Upper lobe of right lung (tissue), 1 donor: ENCODE measurements at regions not wholly inside any gene's neighbourhood (a gene's known extent, or its start where the extent isn't known, plus 50 kb on each side); places are given as distances from the start of the nearest gene placed in this dataset.
"Not testable (repeated sequence)": the region's sequence is repeated elsewhere in the genome, so short reads cannot be mapped to it uniquely, and the experiment has no call there.

Experiments used
- ATAC-seq: fragments of 200-7000 bp; cut with Tn5 transposase; one replicate; pipeline ENCODE4 v1.9.1; 2020; ENCODE audit warnings: mild to moderate bottlenecking, moderate library complexity
- DNase-seq: peaks from one replicate; pipeline ENCODE4 v3.0.0-alpha.2; 2020
- H3K27ac ChIP-seq: fragments of 200-600 bp; one replicate; pipeline ENCODE4 v1.8.0; 2022
- H3K27me3 ChIP-seq: fragments of 200-600 bp; one replicate; pipeline ENCODE4 v1.8.0; 2022; ENCODE audit warnings: mild to moderate bottlenecking
- H3K36me3 ChIP-seq: fragments of 200-600 bp; one replicate; pipeline ENCODE4 v1.8.0; 2022
- H3K4me1 ChIP-seq: fragments of 200-600 bp; one replicate; pipeline ENCODE4 v1.8.0; 2022
- H3K4me3 ChIP-seq: fragments of 200-600 bp; one replicate; pipeline ENCODE4 v1.8.0; 2022; ENCODE audit warnings: mild to moderate bottlenecking
- H3K9me3 ChIP-seq: fragments of 200-600 bp; one replicate; pipeline ENCODE4 v1.8.0; 2022
- intact Hi-C: fragments of 100-400 bp; cut with DNase I; formaldehyde crosslinking; loops from one replicate; pipeline ENCODE4 v1.11.0; 2022
- TF ChIP-seq, protein P1 (sequence below): fragments of 200-600 bp; IDR thresholded peaks from one replicate; pipeline ENCODE4 v1.8.0; 2022; ENCODE audit warnings: antibody characterized with exemption
- donor health status: DM: no; HTN: yes; CAD: no; lungs with severe emphysema.

DNA sequence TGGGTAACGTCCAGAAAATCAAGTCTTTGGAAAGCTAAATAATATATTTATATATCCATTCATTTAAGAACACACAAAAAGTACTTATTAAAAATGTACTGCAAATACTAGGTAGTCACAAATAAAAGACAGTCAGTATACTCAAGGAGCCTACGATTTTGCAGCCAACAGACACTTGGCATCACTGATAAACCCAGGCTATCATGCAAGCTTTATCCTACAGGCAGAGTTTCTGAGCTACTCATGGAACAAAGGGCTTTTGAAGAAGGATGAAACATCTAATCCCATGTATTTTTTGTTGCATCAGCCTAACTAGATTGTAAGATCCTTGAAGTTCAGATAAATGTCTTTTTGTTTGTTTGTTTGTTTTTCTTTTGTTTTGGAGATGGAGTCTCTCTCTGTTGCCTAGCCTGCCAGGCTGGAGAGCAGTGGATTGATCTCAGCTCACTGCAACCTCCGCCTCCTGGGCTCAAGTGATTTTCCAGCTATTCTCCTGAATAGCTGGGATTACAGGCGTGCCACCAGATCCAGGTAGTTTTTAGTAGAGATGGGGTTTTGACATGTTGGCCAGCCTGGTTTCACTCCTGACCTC, 319.4 kb upstream of the MDFIC2 start:
- Histone ChIP-seq H3K27ac (no peak overlapping the region), H3K27me3 (peaks cover 5% of the 10 kb centered on the region), H3K36me3 (no peaks in the 10 kb centered on the region), H3K4me1 (no peaks in the 10 kb centered on the region), H3K4me3 (no peak overlapping the region), H3K9me3 (no peaks in the 10 kb centered on the region)
- ATAC-seq (no peak), DNase-seq (no peak)
- TF ChIP-seq, protein P1, sequence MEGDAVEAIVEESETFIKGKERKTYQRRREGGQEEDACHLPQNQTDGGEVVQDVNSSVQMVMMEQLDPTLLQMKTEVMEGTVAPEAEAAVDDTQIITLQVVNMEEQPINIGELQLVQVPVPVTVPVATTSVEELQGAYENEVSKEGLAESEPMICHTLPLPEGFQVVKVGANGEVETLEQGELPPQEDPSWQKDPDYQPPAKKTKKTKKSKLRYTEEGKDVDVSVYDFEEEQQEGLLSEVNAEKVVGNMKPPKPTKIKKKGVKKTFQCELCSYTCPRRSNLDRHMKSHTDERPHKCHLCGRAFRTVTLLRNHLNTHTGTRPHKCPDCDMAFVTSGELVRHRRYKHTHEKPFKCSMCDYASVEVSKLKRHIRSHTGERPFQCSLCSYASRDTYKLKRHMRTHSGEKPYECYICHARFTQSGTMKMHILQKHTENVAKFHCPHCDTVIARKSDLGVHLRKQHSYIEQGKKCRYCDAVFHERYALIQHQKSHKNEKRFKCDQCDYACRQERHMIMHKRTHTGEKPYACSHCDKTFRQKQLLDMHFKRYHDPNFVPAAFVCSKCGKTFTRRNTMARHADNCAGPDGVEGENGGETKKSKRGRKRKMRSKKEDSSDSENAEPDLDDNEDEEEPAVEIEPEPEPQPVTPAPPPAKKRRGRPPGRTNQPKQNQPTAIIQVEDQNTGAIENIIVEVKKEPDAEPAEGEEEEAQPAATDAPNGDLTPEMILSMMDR = no peak
- intact Hi-C loops = no loop called here

DNA sequence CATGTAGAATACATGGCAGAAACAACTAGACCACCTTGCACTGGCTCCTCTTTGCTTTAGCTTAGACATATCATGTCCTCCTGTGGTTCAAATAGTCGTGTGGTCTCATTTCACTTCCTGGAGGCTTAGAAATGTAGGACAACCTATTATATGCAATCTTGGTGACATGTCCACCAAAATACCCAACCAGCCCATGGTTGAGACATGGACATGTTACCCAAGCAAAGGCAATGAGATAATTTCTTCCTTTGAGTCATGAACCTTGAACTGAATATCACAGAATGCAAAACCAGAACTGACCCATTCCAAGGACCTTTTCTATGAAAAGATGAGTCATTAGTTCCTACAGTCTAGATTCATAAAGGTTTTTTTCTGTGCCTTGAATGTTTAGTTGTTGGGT, 309.0 kb upstream of the MDFIC2 start:
- intact Hi-C loops = no loop called here
- Histone ChIP-seq H3K27me3 (no peaks in the 10 kb centered on the region), H3K4me1 (no peaks in the 10 kb centered on the region), H3K27ac (no peak overlapping the region), H3K4me3 (no peak overlapping the region), H3K9me3 (no peaks in the 10 kb centered on the region), H3K36me3 (no peaks in the 10 kb centered on the region)
- TF ChIP-seq, protein P1 = no peak
- no peak for DNase-seq
- ATAC-seq = no peak

DNA sequence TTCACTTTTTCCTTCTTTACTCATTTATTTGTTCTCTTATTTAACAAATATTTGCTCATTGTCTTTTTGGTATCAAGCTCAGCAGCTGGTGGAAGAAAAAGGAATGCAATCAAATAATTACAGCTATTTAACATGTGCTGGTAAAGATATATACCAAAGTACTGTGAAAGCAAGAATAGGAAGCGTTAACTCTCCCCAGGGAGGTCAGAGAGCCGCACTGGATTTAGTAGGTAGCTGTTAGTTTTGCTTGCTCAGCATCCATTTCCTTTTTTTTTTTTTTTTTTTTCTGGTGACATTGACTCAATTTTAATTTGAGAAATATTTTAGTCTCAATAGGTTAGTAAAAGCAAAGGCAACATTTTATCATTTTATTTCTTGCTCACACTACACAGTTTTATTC, 308.5 kb upstream of the MDFIC2 start:
- TF ChIP-seq, protein P1 = no peak
- ATAC-seq (no peak), DNase-seq (no peak)
- H3K27me3 ChIP-seq = no peaks in the 10 kb centered on the region
- intact Hi-C loops = no loop called here
- no peaks in the 10 kb centered on the region for H3K36me3 ChIP-seq
- no peaks in the 10 kb centered on the region for H3K9me3 ChIP-seq
- no peaks in the 10 kb centered on the region for H3K4me1 ChIP-seq
- H3K27ac ChIP-seq = no peak overlapping the region
- H3K4me3 ChIP-seq = no peak overlapping the region

DNA sequence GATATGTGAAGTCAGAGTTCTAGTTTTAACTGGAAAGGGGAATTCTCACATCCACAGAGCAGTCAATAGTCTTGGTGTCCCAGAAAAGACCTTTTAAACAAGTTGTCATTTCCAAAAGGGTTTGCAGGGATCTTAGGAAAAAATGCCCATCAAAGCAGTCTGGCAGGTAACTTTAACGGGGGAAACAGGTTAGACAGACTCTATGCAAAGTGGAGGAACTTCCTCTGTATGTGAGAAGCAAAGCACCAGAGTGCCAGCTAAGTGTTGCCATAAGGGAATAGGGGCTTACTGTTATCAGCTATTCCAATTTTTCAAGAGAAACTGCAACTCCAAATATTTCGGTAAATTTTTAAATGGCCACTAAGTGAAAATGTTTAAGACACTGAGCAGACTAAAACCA, 307.9 kb upstream of the MDFIC2 start:
- H3K36me3 ChIP-seq = no peaks in the 10 kb centered on the region
- H3K4me1 ChIP-seq = no peaks in the 10 kb centered on the region
- TF ChIP-seq, protein P1 = no peak
- intact Hi-C loops = no loop called here
- DNase-seq (no peak), ATAC-seq (no peak)
- H3K9me3 ChIP-seq = no peaks in the 10 kb centered on the region
- H3K27ac ChIP-seq = no peak overlapping the region
- H3K4me3 ChIP-seq = no peak overlapping the region
- no peaks in the 10 kb centered on the region for H3K27me3 ChIP-seq

DNA sequence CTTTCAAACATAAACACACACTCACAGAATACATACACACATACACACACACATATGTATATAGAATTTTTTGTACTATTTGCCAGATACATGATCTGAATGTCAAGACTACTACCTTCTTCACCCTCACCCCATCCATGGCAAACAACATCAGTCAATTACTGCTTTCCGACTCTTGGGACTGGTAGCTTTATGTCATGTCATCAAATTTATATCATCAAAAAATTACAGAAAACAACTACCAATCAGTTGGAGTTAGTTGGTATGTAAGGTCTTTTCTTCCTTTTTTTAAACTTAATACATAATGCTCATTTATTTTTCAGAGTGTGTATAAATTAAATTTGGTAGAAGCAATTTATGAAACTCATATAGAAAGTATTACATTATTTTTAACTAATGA, 305.7 kb upstream of the MDFIC2 start:
- ATAC-seq (no peak), DNase-seq (no peak)
- TF ChIP-seq, protein P1 = no peak
- no peaks in the 10 kb centered on the region for H3K4me1 ChIP-seq
- intact Hi-C loops = no loop called here
- no peak overlapping the region for H3K4me3 ChIP-seq
- no peaks in the 10 kb centered on the region for H3K9me3 ChIP-seq
- no peaks in the 10 kb centered on the region for H3K36me3 ChIP-seq
- no peak overlapping the region for H3K27ac ChIP-seq
- no peaks in the 10 kb centered on the region for H3K27me3 ChIP-seq

DNA sequence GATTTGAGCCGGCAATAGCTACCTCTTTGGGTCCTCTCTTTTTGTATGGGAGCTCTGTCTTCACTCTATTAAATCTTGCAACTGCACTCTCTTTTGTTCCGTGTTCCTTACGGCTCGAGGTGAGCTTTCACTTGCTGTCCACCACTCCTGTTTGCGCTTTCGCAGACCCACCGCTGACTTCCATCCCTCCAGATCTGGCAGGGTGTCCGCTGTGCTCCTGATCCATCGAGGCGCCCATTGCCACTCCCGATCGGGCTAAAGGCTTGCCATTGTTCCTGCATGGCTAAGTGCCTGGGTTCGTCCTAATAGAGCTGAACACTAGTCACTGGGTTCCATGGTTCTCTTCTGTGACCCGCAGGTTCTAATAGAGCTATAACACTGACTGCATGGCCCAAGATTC, 304.9 kb upstream of the MDFIC2 start:
- H3K4me3 ChIP-seq, intact Hi-C loops, H3K4me1 ChIP-seq, H3K27ac ChIP-seq, H3K27me3 ChIP-seq, ATAC-seq, DNase-seq, H3K36me3 ChIP-seq, H3K9me3 ChIP-seq: not testable (repeated sequence)
